ENCODE measurements at regions not wholly inside any gene's neighbourhood (a gene's known extent, or its start where the extent isn't known, plus 50 kb on each side); places are given as distances from the start of the nearest gene placed in this dataset.
"Not testable (repeated sequence)": the region's sequence is repeated elsewhere in the genome, so short reads cannot be mapped to it uniquely, and the experiment has no call there.

DNA sequence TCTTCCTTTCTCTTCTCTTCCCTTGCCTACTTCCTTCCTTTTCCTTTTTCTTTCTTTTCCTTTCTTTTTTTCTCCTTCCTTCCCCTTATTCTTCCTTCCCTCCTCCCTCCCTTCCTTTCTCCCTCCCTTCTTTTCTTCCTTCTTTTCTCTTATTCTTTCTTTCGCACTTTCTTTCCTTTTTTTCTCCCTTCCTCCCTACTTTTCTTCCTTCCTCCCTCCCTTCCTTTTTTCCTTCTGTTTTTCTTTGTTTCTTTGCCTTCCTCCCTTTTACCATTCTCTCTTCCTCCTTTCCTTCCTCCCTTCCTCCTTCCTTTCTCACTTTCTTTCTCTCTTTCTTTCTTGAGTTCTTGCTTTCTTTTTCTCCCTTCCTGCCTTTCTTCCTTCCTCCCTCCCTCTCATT, 416.5 kb downstream of the ANKRD30B start:
- not testable (repeated sequence) for H3K36me3 Mint-ChIP-seq (ENCODE audit: low read depth, unreplicated experiment); FAIRE-seq; H3K4me3 Mint-ChIP-seq (ENCODE audit: unreplicated experiment); DNase-seq (ENCODE audit: low read depth); H3K27ac Mint-ChIP-seq (ENCODE audit: unreplicated experiment); H3K9ac ChIP-seq (ENCODE audit: low read length); H2AFZ ChIP-seq (ENCODE audit: low read depth, low read length); H3K36me3 ChIP-seq (ENCODE audit: insufficient read depth, low read length); H3K4me1 Mint-ChIP-seq (ENCODE audit: low read depth, unreplicated experiment); H3K4me3 ChIP-seq (ENCODE audit: insufficient read depth, low read depth, low read length); H3K9me3 ChIP-seq (ENCODE audit: insufficient read depth, low read depth, low read length); H3K4me1 ChIP-seq (ENCODE audit: insufficient read depth, low read length); H3K4me2 ChIP-seq (ENCODE audit: low read length); H3K27ac ChIP-seq (ENCODE audit: low read depth, low read length); H3K9me3 Mint-ChIP-seq (ENCODE audit: unreplicated experiment); H3K27me3 Mint-ChIP-seq (ENCODE audit: low read depth, unreplicated experiment); H3K79me2 ChIP-seq (ENCODE audit: insufficient read depth, low read length); H3K27me3 ChIP-seq (ENCODE audit: insufficient read depth, low read length); H4K20me1 ChIP-seq (ENCODE audit: insufficient read depth, low read length)

DNA sequence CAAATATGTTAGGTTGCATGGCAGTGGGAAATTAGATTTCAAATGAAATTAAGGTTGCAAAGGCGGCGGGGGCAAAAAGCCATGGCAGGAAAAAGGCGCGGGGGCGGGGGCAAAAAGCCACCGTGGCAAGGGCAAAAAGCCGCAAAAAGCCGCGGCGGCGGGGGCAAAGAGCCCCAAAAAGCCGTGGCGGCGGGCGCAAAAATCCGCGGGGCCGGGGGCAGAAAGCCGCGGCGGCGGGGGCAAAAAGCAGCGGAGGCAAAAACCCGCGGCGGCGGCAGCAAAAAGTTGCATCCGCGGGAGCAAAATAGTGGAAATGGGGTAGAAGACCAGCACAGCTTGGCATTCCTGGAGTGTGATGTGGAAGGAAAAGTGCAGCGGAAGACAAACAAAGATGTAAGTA, 417.1 kb downstream of the ANKRD30B start:
- H3K4me2 ChIP-seq (ENCODE audit: low read length) = no peak overlapping the region
- H2AFZ ChIP-seq (ENCODE audit: low read depth, low read length) = no peak overlapping the region
- no peak overlapping the region for H3K4me3 ChIP-seq (ENCODE audit: insufficient read depth, low read depth, low read length)
- H3K36me3 ChIP-seq (ENCODE audit: insufficient read depth, low read length) = no peaks in the 10 kb centered on the region
- Mint-ChIP-seq H3K36me3 (ENCODE audit: low read depth, unreplicated experiment) (no peaks in the 10 kb centered on the region), H3K27ac (ENCODE audit: unreplicated experiment) (no peak overlapping the region), H3K27me3 (ENCODE audit: low read depth, unreplicated experiment) (no peaks in the 10 kb centered on the region), H3K9me3 (ENCODE audit: unreplicated experiment) (peaks cover 6% of the 10 kb centered on the region), H3K4me3 (ENCODE audit: unreplicated experiment) (no peak overlapping the region), H3K4me1 (ENCODE audit: low read depth, unreplicated experiment) (no peaks in the 10 kb centered on the region)
- H3K27me3 ChIP-seq (ENCODE audit: insufficient read depth, low read length) = no peaks in the 10 kb centered on the region
- FAIRE-seq (no peak), DNase-seq (ENCODE audit: low read depth) (no peak)
- no peaks in the 10 kb centered on the region for H3K9me3 ChIP-seq (ENCODE audit: insufficient read depth, low read depth, low read length)
- no peak overlapping the region for H3K27ac ChIP-seq (ENCODE audit: low read depth, low read length)
- no peaks in the 10 kb centered on the region for H4K20me1 ChIP-seq (ENCODE audit: insufficient read depth, low read length)
- TF ChIP-seq, protein P1, sequence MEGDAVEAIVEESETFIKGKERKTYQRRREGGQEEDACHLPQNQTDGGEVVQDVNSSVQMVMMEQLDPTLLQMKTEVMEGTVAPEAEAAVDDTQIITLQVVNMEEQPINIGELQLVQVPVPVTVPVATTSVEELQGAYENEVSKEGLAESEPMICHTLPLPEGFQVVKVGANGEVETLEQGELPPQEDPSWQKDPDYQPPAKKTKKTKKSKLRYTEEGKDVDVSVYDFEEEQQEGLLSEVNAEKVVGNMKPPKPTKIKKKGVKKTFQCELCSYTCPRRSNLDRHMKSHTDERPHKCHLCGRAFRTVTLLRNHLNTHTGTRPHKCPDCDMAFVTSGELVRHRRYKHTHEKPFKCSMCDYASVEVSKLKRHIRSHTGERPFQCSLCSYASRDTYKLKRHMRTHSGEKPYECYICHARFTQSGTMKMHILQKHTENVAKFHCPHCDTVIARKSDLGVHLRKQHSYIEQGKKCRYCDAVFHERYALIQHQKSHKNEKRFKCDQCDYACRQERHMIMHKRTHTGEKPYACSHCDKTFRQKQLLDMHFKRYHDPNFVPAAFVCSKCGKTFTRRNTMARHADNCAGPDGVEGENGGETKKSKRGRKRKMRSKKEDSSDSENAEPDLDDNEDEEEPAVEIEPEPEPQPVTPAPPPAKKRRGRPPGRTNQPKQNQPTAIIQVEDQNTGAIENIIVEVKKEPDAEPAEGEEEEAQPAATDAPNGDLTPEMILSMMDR (IDR thresholded peaks at IDR 0.05; ENCODE audit: insufficient read depth, low read depth, low read length) = no peak
- TF ChIP-seq EZH2 (IDR thresholded peaks at IDR 0.05; ENCODE audit: insufficient read depth, low read length) = no peak
- no peak overlapping the region for H3K9ac ChIP-seq (ENCODE audit: low read length)
- no peaks in the 10 kb centered on the region for H3K79me2 ChIP-seq (ENCODE audit: insufficient read depth, low read length)
- no peaks in the 10 kb centered on the region for H3K4me1 ChIP-seq (ENCODE audit: insufficient read depth, low read length)

DNA sequence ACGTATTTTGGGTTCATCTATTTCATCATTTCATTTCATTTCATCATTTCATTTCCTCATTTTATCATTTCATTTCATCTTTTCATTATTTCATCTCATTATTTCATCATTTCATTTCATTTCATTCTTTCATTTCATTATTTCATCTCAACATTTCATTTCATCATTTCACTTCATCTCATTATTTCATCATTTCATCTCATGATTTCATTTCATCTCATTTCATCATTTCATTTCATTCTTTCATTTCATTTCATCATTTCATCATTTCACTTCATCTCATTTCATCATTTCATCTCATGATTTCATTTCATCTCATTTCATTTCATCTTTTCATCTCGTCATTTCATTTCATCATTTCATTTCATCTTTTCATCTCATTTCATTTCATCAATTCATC, 445.1 kb downstream of the ANKRD30B start:
- H3K27me3 ChIP-seq (ENCODE audit: insufficient read depth, low read length); H3K27ac Mint-ChIP-seq (ENCODE audit: unreplicated experiment); H3K9me3 Mint-ChIP-seq (ENCODE audit: unreplicated experiment); H3K4me1 Mint-ChIP-seq (ENCODE audit: low read depth, unreplicated experiment); H3K4me3 ChIP-seq (ENCODE audit: insufficient read depth, low read depth, low read length); H2AFZ ChIP-seq (ENCODE audit: low read depth, low read length); H3K4me1 ChIP-seq (ENCODE audit: insufficient read depth, low read length); H3K9ac ChIP-seq (ENCODE audit: low read length); DNase-seq (ENCODE audit: low read depth); H3K27me3 Mint-ChIP-seq (ENCODE audit: low read depth, unreplicated experiment); H3K79me2 ChIP-seq (ENCODE audit: insufficient read depth, low read length); H4K20me1 ChIP-seq (ENCODE audit: insufficient read depth, low read length); H3K36me3 ChIP-seq (ENCODE audit: insufficient read depth, low read length); H3K27ac ChIP-seq (ENCODE audit: low read depth, low read length); H3K4me3 Mint-ChIP-seq (ENCODE audit: unreplicated experiment); H3K9me3 ChIP-seq (ENCODE audit: insufficient read depth, low read depth, low read length); H3K4me2 ChIP-seq (ENCODE audit: low read length); H3K36me3 Mint-ChIP-seq (ENCODE audit: low read depth, unreplicated experiment): not testable (repeated sequence)
- peak; percentile 55 for FAIRE-seq

DNA sequence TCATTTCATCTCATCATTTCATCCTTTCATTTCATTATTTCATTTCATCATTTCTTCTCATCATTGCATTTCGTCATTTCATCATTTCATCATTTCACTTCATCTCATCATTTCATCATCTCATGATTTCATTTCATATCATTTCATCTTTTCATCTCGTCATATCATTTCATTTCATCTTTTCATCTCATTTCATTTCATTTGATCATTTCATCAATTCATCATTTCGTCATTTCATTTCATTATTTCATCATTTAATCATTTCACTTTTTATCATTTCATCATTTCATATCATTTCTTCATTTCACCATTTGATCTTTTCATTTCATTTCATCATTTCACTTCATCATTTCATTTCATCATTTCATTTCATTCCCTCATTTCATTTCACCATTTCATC, 445.8 kb downstream of the ANKRD30B start:
- not testable (repeated sequence) for H3K36me3 Mint-ChIP-seq (ENCODE audit: low read depth, unreplicated experiment); H3K9me3 ChIP-seq (ENCODE audit: insufficient read depth, low read depth, low read length); H3K27me3 ChIP-seq (ENCODE audit: insufficient read depth, low read length); H3K27me3 Mint-ChIP-seq (ENCODE audit: low read depth, unreplicated experiment); H3K27ac Mint-ChIP-seq (ENCODE audit: unreplicated experiment); H3K4me2 ChIP-seq (ENCODE audit: low read length); H3K79me2 ChIP-seq (ENCODE audit: insufficient read depth, low read length); DNase-seq (ENCODE audit: low read depth); H2AFZ ChIP-seq (ENCODE audit: low read depth, low read length); H3K4me3 Mint-ChIP-seq (ENCODE audit: unreplicated experiment); FAIRE-seq; H3K27ac ChIP-seq (ENCODE audit: low read depth, low read length); H3K9me3 Mint-ChIP-seq (ENCODE audit: unreplicated experiment); H3K9ac ChIP-seq (ENCODE audit: low read length); H3K4me1 Mint-ChIP-seq (ENCODE audit: low read depth, unreplicated experiment); H3K4me1 ChIP-seq (ENCODE audit: insufficient read depth, low read length); H4K20me1 ChIP-seq (ENCODE audit: insufficient read depth, low read length); H3K36me3 ChIP-seq (ENCODE audit: insufficient read depth, low read length); H3K4me3 ChIP-seq (ENCODE audit: insufficient read depth, low read depth, low read length)

All from astrocyte (in vitro differentiated cells and primary cell).